Liver (tissue), 8 donors: ENCODE measurements at regions not wholly inside any gene's neighbourhood (a gene's known extent, or its start where the extent isn't known, plus 50 kb on each side); places are given as distances from the start of the nearest gene placed in this dataset.

ENCODE experiments used
- DNase-seq: peaks from one replicate; pipeline ENCODE4 v3.0.0-alpha.2; 2017; ENCODE audit warnings: low spot score
- H3K27ac ChIP-seq, 2 donors: one replicate each; pipeline ENCODE4 v1.7.0; 2013; ENCODE audit warnings: inconsistent platforms in 2 of 2, low read length in 2 of 2, control low read depth in 1 of 2, low read depth in 1 of 2, mild to moderate bottlenecking in 1 of 2
- H3K27me3 ChIP-seq, 4 donors: one replicate each; pipeline versions ENCODE4 v1.6.1 to v1.7.0; 2013; ENCODE audit warnings: low read length in 3 of 4, inconsistent platforms in 1 of 4, mild to moderate bottlenecking in 1 of 4, moderate library complexity in 1 of 4; ENCODE audit not compliant: control insufficient read depth in 4 of 4, insufficient read depth in 4 of 4
- H3K36me3 ChIP-seq, 4 donors: one replicate each; pipeline versions ENCODE4 v1.6.1 to v1.7.0; 2013; ENCODE audit warnings: low read length in 3 of 4, mild to moderate bottlenecking in 3 of 4, low read depth in 1 of 4, moderate library complexity in 1 of 4; ENCODE audit not compliant: control insufficient read depth in 4 of 4, insufficient read depth in 3 of 4
- H3K4me1 ChIP-seq, 4 donors: one replicate each; pipeline versions ENCODE4 v1.6.1 to v1.7.0; 2013; ENCODE audit warnings: low read length in 3 of 4, mild to moderate bottlenecking in 3 of 4, moderate library complexity in 1 of 4; ENCODE audit not compliant: control insufficient read depth in 4 of 4, insufficient read depth in 4 of 4
- H3K4me3 ChIP-seq, 3 donors: one replicate each; pipeline versions ENCODE4 v1.6.1 to v1.7.0; 2013; ENCODE audit warnings: low read length in 3 of 3, control low read depth in 1 of 3, low read depth in 1 of 3, mild to moderate bottlenecking in 1 of 3
- H3K9ac ChIP-seq, 2 donors: one replicate each; pipeline ENCODE4 v1.7.0; 2013; ENCODE audit warnings: low read length in 2 of 2, mild to moderate bottlenecking in 2 of 2, moderate library complexity in 2 of 2, control low read depth in 1 of 2, low read depth in 1 of 2
- H3K9me3 ChIP-seq, 4 donors: one replicate each; pipeline versions ENCODE4 v1.6.1 to v1.7.0; 2013; ENCODE audit warnings: low read length in 3 of 4; ENCODE audit not compliant: control insufficient read depth in 4 of 4
- EGR1 ChIP-seq, 2 donors: IDR thresholded peaks; 2 replicates each; pipeline ENCODE4 v1.6.1; 2016 to 2018; ENCODE audit warnings: antibody characterized with exemption in 2 of 2, low read depth in 2 of 2
- FOXA1 ChIP-seq: IDR thresholded peaks from 2 replicates; pipeline ENCODE4 v1.6.1; 2016; ENCODE audit warnings: antibody characterized with exemption
- FOXA2 ChIP-seq: IDR thresholded peaks from 2 replicates; pipeline ENCODE4 v1.6.1; 2016; ENCODE audit warnings: antibody characterized with exemption
- GABPA ChIP-seq, 2 donors: IDR thresholded peaks in 1 of 2; conservative IDR thresholded peaks in 1 of 2; 2 replicates each; pipeline ENCODE4 v1.6.1; 2016; ENCODE audit warnings: antibody characterized with exemption in 2 of 2, mild to moderate bottlenecking in 1 of 2, moderate library complexity in 1 of 2
- HNF4A ChIP-seq, 2 donors: conservative IDR thresholded peaks; 2 replicates each; pipeline ENCODE4 v1.6.1; 2016; ENCODE audit warnings: antibody characterized with exemption in 2 of 2, mild to moderate bottlenecking in 2 of 2
- HNF4G ChIP-seq: IDR thresholded peaks from 2 replicates; pipeline ENCODE4 v1.6.1; 2016; ENCODE audit warnings: antibody characterized with exemption
- JUND ChIP-seq, 2 donors: IDR thresholded peaks; 2 replicates each; pipeline ENCODE4 v1.6.1; 2016; ENCODE audit warnings: antibody characterized with exemption in 2 of 2
- MAX ChIP-seq: IDR thresholded peaks from 2 replicates; pipeline ENCODE4 v1.6.1; 2016; ENCODE audit warnings: antibody characterized with exemption
- NR2F2 ChIP-seq: IDR thresholded peaks from 2 replicates; pipeline ENCODE4 v1.6.1; 2016; ENCODE audit warnings: antibody characterized with exemption
- RAD21 ChIP-seq, 2 donors: IDR thresholded peaks; 2 replicates each; pipeline ENCODE4 v1.6.1; 2016; ENCODE audit warnings: antibody characterized with exemption in 2 of 2, mild to moderate bottlenecking in 2 of 2
- RXRA ChIP-seq, 2 donors: IDR thresholded peaks; 2 replicates each; pipeline ENCODE4 v1.6.1; 2017 to 2018; ENCODE audit warnings: antibody characterized with exemption in 2 of 2, mild to moderate bottlenecking in 1 of 2
- SP1 ChIP-seq: IDR thresholded peaks from 2 replicates; pipeline ENCODE4 v1.6.1; 2018; ENCODE audit warnings: antibody characterized with exemption, mild to moderate bottlenecking
- TAF1 ChIP-seq: conservative IDR thresholded peaks from 2 replicates; pipeline ENCODE4 v1.6.1; 2016; ENCODE audit warnings: antibody characterized with exemption, mild to moderate bottlenecking
- ZBTB33 ChIP-seq: IDR thresholded peaks from 2 replicates; pipeline ENCODE4 v1.6.1; 2016; ENCODE audit warnings: antibody characterized with exemption
- WGBS: extraction: QIAGEN DNeasy Blood & Tissue Kit; methylation state at CpG from one replicate; pipeline ENCODE4 v1.1.7; 2013; 5-methylcytosine and 5-hydroxymethylcytosine counted together
- TF ChIP-seq, protein P1 (sequence below): fragments of 150-350 bp; IDR thresholded peaks from 2 replicates; pipeline ENCODE4 v1.5.1; 2017; ENCODE audit warnings: improper control_type of control experiment, low read depth, low read length; ENCODE audit not compliant: missing input control
- TF ChIP-seq, protein P2 (sequence below): IDR thresholded peaks from 2 replicates; pipeline ENCODE4 v1.6.1; 2016; ENCODE audit warnings: antibody characterized with exemption
- TF ChIP-seq, protein P3 (sequence below): IDR thresholded peaks from 2 replicates; pipeline ENCODE4 v1.6.1; 2016; ENCODE audit warnings: antibody characterized with exemption, mild to moderate bottlenecking
- donor health status: healthy.
- donor health status: healthy.
- donor health status: healthy.
- donor health status: healthy.
- donor health status: healthy.

GRCh38 chr5:142450419-142450818 is 125.6 kb upstream of the SPRY4 start:
- TF ChIP-seq, protein P1, sequence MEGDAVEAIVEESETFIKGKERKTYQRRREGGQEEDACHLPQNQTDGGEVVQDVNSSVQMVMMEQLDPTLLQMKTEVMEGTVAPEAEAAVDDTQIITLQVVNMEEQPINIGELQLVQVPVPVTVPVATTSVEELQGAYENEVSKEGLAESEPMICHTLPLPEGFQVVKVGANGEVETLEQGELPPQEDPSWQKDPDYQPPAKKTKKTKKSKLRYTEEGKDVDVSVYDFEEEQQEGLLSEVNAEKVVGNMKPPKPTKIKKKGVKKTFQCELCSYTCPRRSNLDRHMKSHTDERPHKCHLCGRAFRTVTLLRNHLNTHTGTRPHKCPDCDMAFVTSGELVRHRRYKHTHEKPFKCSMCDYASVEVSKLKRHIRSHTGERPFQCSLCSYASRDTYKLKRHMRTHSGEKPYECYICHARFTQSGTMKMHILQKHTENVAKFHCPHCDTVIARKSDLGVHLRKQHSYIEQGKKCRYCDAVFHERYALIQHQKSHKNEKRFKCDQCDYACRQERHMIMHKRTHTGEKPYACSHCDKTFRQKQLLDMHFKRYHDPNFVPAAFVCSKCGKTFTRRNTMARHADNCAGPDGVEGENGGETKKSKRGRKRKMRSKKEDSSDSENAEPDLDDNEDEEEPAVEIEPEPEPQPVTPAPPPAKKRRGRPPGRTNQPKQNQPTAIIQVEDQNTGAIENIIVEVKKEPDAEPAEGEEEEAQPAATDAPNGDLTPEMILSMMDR = no peak
- no peak for TF ChIP-seq HNF4G
- TF ChIP-seq, protein P2, sequence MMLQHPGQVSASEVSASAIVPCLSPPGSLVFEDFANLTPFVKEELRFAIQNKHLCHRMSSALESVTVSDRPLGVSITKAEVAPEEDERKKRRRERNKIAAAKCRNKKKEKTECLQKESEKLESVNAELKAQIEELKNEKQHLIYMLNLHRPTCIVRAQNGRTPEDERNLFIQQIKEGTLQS = no peak
- no peak for TF ChIP-seq MAX
- TF ChIP-seq RAD21 (IDR thresholded peaks at IDR 0.05) = no peak
- TF ChIP-seq, protein P3, sequence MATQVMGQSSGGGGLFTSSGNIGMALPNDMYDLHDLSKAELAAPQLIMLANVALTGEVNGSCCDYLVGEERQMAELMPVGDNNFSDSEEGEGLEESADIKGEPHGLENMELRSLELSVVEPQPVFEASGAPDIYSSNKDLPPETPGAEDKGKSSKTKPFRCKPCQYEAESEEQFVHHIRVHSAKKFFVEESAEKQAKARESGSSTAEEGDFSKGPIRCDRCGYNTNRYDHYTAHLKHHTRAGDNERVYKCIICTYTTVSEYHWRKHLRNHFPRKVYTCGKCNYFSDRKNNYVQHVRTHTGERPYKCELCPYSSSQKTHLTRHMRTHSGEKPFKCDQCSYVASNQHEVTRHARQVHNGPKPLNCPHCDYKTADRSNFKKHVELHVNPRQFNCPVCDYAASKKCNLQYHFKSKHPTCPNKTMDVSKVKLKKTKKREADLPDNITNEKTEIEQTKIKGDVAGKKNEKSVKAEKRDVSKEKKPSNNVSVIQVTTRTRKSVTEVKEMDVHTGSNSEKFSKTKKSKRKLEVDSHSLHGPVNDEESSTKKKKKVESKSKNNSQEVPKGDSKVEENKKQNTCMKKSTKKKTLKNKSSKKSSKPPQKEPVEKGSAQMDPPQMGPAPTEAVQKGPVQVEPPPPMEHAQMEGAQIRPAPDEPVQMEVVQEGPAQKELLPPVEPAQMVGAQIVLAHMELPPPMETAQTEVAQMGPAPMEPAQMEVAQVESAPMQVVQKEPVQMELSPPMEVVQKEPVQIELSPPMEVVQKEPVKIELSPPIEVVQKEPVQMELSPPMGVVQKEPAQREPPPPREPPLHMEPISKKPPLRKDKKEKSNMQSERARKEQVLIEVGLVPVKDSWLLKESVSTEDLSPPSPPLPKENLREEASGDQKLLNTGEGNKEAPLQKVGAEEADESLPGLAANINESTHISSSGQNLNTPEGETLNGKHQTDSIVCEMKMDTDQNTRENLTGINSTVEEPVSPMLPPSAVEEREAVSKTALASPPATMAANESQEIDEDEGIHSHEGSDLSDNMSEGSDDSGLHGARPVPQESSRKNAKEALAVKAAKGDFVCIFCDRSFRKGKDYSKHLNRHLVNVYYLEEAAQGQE = no peak
- no peak for TF ChIP-seq JUND (IDR thresholded peaks at IDR 0.05)
- TF ChIP-seq TAF1 = no peak
- TF ChIP-seq NR2F2 = no peak
- TF ChIP-seq GABPA (IDR thresholded peaks at IDR 0.05 in 1 of 2, conservative IDR thresholded peaks at IDR 0.05 in 1 of 2) = no peak
- TF ChIP-seq FOXA2 = no peak
- no peak overlapping the region for H3K9ac ChIP-seq

GRCh38 chr5:142447887-142448286 is 123.1 kb upstream of the SPRY4 start:
- DNase-seq = no peak
- Histone ChIP-seq H3K4me3 (no peak overlapping the region), H3K27ac (no peak overlapping the region), H3K36me3 (no peaks in the 10 kb centered on the region), H3K4me1 (no peaks in the 10 kb centered on the region), H3K27me3 (no peaks in the 10 kb centered on the region), H3K9me3 (no peaks in the 10 kb centered on the region), H3K9ac (no peak overlapping the region)
- WGBS = 86% methylated on average over 1 of the region's 1 CpG
- no peak for TF ChIP-seq NR2F2
- TF ChIP-seq HNF4A (conservative IDR thresholded peaks at IDR 0.05) = no peak
- TF ChIP-seq, protein P2 = no peak
- TF ChIP-seq, protein P1 = no peak
- TF ChIP-seq RXRA (IDR thresholded peaks at IDR 0.05) = no peak
- no peak for TF ChIP-seq FOXA2
- TF ChIP-seq MAX = no peak
- no peak for TF ChIP-seq FOXA1
- TF ChIP-seq, protein P3 = no peak
- TF ChIP-seq RAD21 (IDR thresholded peaks at IDR 0.05) = no peak
- no peak for TF ChIP-seq TAF1
- TF ChIP-seq ZBTB33 = no peak
- no peak for TF ChIP-seq EGR1 (IDR thresholded peaks at IDR 0.05; ENCODE audit: low read depth in 2 of 2)
- TF ChIP-seq GABPA (IDR thresholded peaks at IDR 0.05 in 1 of 2, conservative IDR thresholded peaks at IDR 0.05 in 1 of 2) = no peak
- no peak for TF ChIP-seq SP1

More at GRCh38 chr5:142450419-142450818, 125.6 kb upstream of the SPRY4 start:
- DNase-seq = no peak
- no peaks in the 10 kb centered on the region for H3K4me1 ChIP-seq
- no peaks in the 10 kb centered on the region for H3K9me3 ChIP-seq
- no peaks in the 10 kb centered on the region for H3K36me3 ChIP-seq
- no peaks in the 10 kb centered on the region for H3K27me3 ChIP-seq
- H3K4me3 ChIP-seq = no peak overlapping the region
- H3K27ac ChIP-seq = no peak overlapping the region
